ENCODE measurements at regions not wholly inside any gene's neighbourhood (a gene's known extent, or its start where the extent isn't known, plus 50 kb on each side); places are given as distances from the start of the nearest gene placed in this dataset.

DNA sequence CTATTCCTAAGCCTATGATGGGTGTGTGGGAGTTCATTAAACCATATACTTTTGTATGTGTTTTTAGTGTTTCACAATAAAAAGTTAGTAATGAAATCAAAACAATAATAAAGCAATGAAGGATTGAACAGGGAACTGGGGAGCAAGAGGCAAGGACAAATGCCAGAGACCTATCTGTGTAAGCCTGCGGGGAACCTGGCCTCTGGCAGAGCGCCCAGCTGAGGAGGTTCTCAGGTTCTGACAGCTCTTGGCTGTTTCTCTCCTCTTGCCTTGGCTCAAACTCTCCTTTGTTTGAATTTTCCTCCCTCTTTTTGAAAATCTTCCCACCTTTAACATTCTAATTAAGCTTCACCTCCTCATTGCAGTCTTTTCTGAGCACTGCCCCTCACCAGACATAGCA lies 200.0 kb upstream of the NCKAP5 start:
- DNase-seq (ENCODE audit: low spot score) = no peak

- no peak for DNase-seq (ENCODE audit: low spot score)
Observed at GRCh38 chr2:133768658-133769435, 200.6 kb upstream of the NCKAP5 start.

GRCh38 chr2:133773854-133774653 lies 205.8 kb upstream of the NCKAP5 start:
- DNase-seq (ENCODE audit: low spot score) = no peak

DNA sequence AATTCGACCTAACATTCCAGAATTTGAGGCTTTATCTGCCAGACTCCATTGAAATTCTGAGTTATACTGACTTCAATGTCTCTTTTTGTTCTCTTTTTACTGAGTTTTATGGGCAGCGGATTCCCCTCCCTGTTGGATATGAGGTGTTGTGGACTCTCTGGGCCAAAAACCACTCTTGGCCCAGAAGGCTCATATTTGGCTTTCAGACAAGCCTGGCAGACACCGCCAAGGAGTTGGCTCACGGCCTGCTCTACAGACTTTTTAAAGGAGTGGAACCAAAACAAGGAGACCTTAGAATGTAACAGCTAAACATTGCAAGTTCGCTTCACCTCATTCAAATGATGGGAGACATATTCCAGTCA lies 206.4 kb upstream of the NCKAP5 start:
- no peak for DNase-seq (ENCODE audit: low spot score)

- DNase-seq (ENCODE audit: low spot score) = no peak
Observed at GRCh38 chr2:133776936-133777573, 208.8 kb upstream of the NCKAP5 start.

DNA sequence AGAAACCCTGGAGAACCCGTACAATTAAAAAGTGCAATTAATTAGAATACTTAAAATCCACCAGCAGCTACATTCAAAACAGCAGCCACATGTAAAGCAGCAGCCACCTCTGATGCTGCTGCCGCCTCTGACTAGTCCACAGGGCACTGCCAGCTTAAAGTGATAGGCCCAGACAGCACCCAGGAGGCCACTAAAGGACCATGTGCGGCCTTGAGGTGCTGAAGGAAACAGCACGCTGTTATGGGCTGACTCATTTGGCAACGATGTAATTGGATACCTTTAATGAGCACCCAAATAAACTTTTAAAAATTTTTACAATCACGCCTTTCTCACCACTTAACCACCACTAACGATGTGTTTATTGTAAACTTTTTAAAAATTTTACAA lies 209.3 kb upstream of the NCKAP5 start:
- no peak for DNase-seq (ENCODE audit: low spot score)

- peak; percentile 85 for DNase-seq (ENCODE audit: low spot score)
Observed at GRCh38 chr2:133780099-133780996, 212.1 kb upstream of the NCKAP5 start.

DNA sequence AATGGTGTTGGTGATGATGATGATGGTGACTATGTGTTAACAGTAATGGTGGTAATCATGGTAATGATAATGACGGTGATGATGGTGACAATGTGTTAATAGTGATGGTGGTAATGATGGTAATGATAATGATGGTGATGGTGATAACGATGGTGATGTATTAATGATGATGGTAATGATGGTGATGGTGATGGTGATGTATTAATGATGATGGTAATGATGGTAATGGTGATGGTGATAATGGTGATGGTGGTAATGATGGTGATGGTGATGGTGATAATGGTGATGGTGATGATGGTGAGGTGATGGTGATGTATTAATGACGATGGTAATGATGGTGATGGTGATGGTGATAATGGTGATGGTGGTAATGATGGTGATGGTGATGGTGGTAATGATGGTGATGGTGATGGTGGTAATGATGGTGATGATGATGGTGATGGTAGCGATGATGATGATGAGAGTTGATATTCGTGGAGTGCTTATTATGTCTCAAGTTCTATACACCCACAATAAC lies 212.8 kb upstream of the NCKAP5 start:
- DNase-seq (ENCODE audit: low spot score) = no peak

DNA sequence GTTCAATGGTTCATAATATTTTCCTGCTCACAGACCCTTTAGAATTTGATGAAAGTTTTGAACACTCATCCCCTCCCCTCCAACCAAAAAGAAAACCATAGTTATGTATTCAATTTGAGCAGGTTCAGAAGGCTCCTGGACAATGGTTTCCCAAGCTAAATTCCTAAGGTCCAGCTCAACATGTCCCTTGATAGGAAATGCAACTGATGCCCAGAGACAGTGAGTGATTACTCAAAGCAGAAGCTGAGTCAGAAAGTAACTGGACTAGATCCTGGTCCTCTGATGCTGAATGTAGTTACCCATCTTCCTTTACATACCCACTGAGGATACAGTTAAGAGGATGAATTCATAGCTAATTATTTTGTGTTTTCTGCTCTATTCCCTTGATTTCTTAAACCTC lies 218.9 kb upstream of the NCKAP5 start:
- peak; percentile 26 for DNase-seq (ENCODE audit: low spot score)

DNA sequence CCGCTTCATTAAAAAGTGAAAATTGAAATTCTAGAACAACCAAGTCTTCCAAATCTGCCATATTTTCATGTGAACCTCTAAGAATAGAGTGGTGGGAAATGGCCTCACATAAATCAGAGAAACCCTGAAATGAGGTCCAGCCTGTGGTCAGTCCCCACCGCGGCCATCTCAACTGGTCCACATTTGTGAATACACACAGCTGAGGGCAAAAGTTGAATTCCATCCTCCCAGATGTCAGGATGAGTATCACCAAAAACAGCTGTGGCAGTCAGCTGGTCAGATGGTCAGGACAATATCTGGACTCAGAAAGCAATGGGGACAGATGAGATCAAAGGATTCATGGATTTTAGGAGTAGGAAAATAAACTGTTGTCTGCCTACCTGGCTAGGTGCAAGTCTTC lies 219.4 kb upstream of the NCKAP5 start:
- DNase-seq (ENCODE audit: low spot score) = no peak

GRCh38 chr2:133788386-133788785 lies 220.1 kb upstream of the NCKAP5 start:
- DNase-seq (ENCODE audit: low spot score) = no peak

GRCh38 chr2:133789743-133790142 lies 221.5 kb upstream of the NCKAP5 start:
- no peak for DNase-seq (ENCODE audit: low spot score)

DNA sequence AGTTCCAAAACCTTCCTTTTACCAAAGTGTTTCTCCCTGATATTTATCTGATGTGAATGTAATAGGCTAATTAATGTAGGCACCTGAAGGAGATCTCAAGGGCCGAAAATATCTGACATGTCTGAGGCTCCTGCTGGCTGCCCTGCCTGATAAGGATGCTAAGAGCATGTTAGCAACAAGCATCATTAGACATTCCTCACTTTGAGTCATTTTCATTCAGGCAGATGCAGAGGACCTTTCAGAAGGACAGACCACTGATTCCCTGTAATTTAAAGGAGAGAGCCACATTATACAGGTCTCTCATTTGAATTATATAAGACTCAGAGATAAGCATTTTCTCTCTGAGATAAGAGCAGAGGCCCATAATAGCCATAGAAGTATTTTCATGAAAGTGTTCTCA lies 222.4 kb upstream of the NCKAP5 start:
- DNase-seq (ENCODE audit: low spot score) = peak; percentile 67

GRCh38 chr2:133791191-133791590 lies 222.9 kb upstream of the NCKAP5 start:
- DNase-seq (ENCODE audit: low spot score) = peak; percentile 95

- DNase-seq (ENCODE audit: low spot score) = no peak
Observed at GRCh38 chr2:133792223-133792622, 224.0 kb upstream of the NCKAP5 start.

GRCh38 chr2:133794114-133794513 lies 225.9 kb upstream of the NCKAP5 start:
- DNase-seq (ENCODE audit: low spot score) = no peak

- DNase-seq (ENCODE audit: low spot score) = no peak
Observed at GRCh38 chr2:133801946-133802345, 233.7 kb upstream of the NCKAP5 start.

DNA sequence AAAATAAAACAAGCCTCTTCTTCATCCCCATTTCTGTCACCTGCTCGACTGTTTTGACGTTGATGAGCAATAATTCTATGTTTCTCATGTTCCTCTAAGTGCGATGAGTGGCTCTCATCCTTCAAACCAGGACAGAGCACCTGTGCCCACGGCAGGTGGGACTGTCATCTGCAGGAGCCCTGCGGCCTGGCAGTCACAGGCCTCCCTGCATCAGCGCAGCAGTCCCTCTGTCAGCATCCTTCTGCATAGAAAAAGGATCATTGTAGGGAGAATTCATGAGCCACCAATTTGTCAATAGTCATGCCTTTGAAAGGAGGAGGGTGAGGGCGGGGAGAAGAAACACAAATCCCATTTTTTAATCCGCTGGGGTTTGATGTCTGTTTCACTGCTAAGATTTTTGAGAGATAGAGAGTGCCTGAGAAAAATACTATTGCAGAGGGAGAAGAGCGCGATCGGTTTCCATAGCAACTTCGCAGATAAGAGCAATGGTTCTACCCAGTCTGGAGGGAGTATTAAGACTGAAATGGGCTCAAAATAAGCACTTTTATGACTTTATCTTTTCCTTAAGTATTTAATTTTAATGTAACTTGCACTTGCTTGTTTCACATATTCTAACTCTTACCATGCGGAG lies 234.3 kb upstream of the NCKAP5 start:
- no peak for DNase-seq (ENCODE audit: low spot score)

GRCh38 chr2:133806564-133806963 lies 238.3 kb upstream of the NCKAP5 start:
- no peak for DNase-seq (ENCODE audit: low spot score)

DNA sequence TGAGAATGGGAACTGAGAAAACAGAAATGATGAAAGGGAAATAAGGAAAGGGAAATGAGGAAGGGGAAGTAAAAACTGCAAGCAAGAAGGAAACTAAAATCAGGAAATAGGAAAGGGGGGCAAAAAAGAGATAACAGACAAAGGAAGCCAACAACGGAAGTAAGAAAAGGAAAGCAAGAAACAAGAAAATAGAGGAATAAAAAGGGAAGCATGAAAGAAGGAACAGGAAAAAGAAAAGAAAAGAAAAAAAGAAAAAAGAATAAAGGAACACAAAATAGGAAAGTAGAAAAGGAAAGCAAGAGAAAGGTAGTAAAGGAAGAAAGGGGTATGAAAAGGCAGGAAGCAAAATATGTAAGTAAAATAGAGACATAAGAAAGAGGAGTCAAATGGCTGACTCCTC lies 241.2 kb upstream of the NCKAP5 start:
- DNase-seq (ENCODE audit: low spot score) = no peak

GRCh38 chr2:133810559-133810958 lies 242.3 kb upstream of the NCKAP5 start:
- DNase-seq (ENCODE audit: low spot score) = no peak

Measured in kidney capillary endothelial cell (primary cell).